ENCODE measurements at regions not wholly inside any gene's neighbourhood (a gene's known extent, or its start where the extent isn't known, plus 50 kb on each side); places are given as distances from the start of the nearest gene placed in this dataset.
A peak's percentile ranks its signal among the peaks of the same experiment; 100 is the strongest.

GRCh38 chr12:22765421-22766130 is 140.6 kb downstream of the ETNK1 start:
- TF ChIP-seq ZFX (IDR thresholded peaks at IDR 0.05), result no peak
- no peak for TF ChIP-seq CTCF (conservative IDR thresholded peaks at IDR 0.05)
- H3K27ac ChIP-seq, result no peak overlapping the region

DNA sequence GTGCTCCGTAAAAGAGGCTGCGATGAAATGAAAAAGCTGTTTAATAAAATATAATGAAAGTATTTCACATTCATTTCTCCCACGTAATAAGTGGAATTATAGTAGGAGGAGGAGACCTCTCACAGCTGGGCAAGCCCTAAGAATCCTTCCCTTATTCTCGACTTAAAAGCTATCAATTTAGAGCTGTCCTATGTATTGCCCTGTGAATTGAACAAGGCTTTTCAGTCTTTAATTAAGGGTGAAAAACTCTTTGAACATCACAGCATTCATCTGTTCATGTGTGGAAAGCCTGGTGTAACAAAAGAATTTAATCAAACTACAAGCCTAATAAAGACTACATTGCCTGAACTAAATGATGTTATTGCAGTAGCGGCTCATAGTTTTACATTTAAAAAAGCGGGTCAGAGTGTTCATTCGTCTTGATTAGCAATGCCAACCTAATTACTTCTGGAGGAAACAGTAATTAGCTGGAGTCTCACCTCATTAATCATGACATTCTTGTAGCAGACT is 142.0 kb downstream of the ETNK1 start:
- TF ChIP-seq ZFX (IDR thresholded peaks at IDR 0.05) (no peak), CTCF (conservative IDR thresholded peaks at IDR 0.05) (no peak)
- no peak overlapping the region for H3K27ac ChIP-seq

GRCh38 chr12:22781339-22781738 is 156.4 kb downstream of the ETNK1 start:
- no peak for TF ChIP-seq ZFX (IDR thresholded peaks at IDR 0.05)
- peak; percentile 5; the same call in 1 of the 2 replicates for TF ChIP-seq CTCF (conservative IDR thresholded peaks at IDR 0.05)
- no peak overlapping the region for H3K27ac ChIP-seq

DNA sequence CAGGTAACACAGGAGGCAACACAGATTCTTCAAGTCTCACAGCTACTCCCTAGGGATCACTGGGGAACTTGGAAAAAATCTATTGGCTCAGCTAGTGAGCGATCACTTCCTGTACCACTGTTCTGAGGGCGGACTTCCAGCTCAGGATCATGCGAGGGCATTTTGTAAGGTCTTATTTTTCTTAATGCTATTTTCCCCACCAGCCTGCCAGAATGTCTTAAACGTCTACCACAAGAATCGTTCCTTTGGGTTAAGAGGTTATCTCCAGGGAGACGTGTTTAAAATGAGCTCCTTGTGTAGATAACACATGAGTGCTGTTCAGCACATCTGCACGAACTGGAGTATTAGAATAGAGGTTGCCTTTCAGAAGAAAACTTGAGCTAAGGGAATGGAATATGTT is 162.6 kb downstream of the ETNK1 start:
- no peak overlapping the region for H3K27ac ChIP-seq

DNA sequence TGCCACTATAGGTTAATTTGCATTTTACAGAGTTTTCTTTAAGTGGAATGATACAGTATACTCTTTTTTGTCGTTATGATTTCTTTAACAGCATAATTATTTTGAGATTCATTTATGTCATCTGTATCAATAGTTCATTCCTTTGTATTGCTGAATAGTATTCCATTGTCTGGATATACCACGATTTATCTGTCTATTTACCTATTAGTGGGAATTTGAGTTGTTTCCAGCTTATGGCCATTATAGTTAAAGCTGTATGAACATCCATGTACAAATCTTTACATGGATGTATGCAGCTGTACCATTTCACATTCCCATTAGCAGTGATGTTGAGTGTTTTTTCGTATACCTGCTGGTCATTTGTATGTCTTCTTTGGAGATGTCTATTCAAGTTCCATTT is 163.9 kb downstream of the ETNK1 start:
- no peak overlapping the region for H3K27ac ChIP-seq
- TF ChIP-seq CTCF (conservative IDR thresholded peaks at IDR 0.05), result no peak
- no peak for TF ChIP-seq ZFX (IDR thresholded peaks at IDR 0.05)

More for the DNA sequence above, 162.6 kb downstream of the ETNK1 start:
- TF ChIP-seq ZFX (IDR thresholded peaks at IDR 0.05) (no peak), CTCF (conservative IDR thresholded peaks at IDR 0.05) (no peak)

GRCh38 chr12:22792138-22792537 is 167.2 kb downstream of the ETNK1 start:
- H3K27ac ChIP-seq, result no peak overlapping the region
- TF ChIP-seq CTCF (conservative IDR thresholded peaks at IDR 0.05), result no peak
- no peak for TF ChIP-seq ZFX (IDR thresholded peaks at IDR 0.05)

- H3K27ac ChIP-seq, result no peak overlapping the region
- no peak for TF ChIP-seq ZFX (IDR thresholded peaks at IDR 0.05)
- no peak for TF ChIP-seq CTCF (conservative IDR thresholded peaks at IDR 0.05)
Observed at GRCh38 chr12:22794017-22794416, 169.0 kb downstream of the ETNK1 start.

Data from C4-2B (cell line).